Fibroblast of villous mesenchyme (primary cell): ENCODE measurements at regions not wholly inside any gene's neighbourhood (a gene's known extent, or its start where the extent isn't known, plus 50 kb on each side); places are given as distances from the start of the nearest gene placed in this dataset.

Source experiments
- DNase-seq: peaks from one replicate; pipeline ENCODE4 v3.0.0-alpha.2; 2010; ENCODE audit warnings: low read depth
- H3K4me3 ChIP-seq: 2 replicates; pipeline ENCODE4 v1.5.1; 2011; ENCODE audit warnings: low read depth, mild to moderate bottlenecking, low read length
- CTCF ChIP-seq: IDR thresholded peaks from 2 replicates; pipeline ENCODE4 v1.5.1; 2012; ENCODE audit warnings: low read depth, mild to moderate bottlenecking, low read length; ENCODE audit not compliant: insufficient read depth

- H3K4me3 ChIP-seq = no peak overlapping the region
- no peak for DNase-seq
- TF ChIP-seq CTCF = no peak
These were observed 118.7 kb upstream of the B3GAT1 start for GRCh38 chr11:134530636-134531326.

- no peak for TF ChIP-seq CTCF
- no peak for DNase-seq
- H3K4me3 ChIP-seq = no peak overlapping the region
These were observed 117.4 kb upstream of the B3GAT1 start for GRCh38 chr11:134529212-134530096.

GRCh38 chr11:134528453-134528852 is 116.4 kb upstream of the B3GAT1 start:
- no peak for TF ChIP-seq CTCF
- no peak for DNase-seq
- H3K4me3 ChIP-seq = no peak overlapping the region

- H3K4me3 ChIP-seq = no peak overlapping the region
- no peak for TF ChIP-seq CTCF
- DNase-seq = no peak
These were observed 115.6 kb upstream of the B3GAT1 start for GRCh38 chr11:134527382-134528243.

- H3K4me3 ChIP-seq = no peak overlapping the region
- DNase-seq = no peak
- no peak for TF ChIP-seq CTCF
These were observed 113.1 kb upstream of the B3GAT1 start for GRCh38 chr11:134524896-134525845.

- DNase-seq = no peak
- no peak for TF ChIP-seq CTCF
- no peak overlapping the region for H3K4me3 ChIP-seq
These were observed 112.2 kb upstream of the B3GAT1 start for GRCh38 chr11:134524201-134524600.
